HCT116 (cell line): ENCODE measurements at regions not wholly inside any gene's neighbourhood (a gene's known extent, or its start where the extent isn't known, plus 50 kb on each side); places are given as distances from the start of the nearest gene placed in this dataset.

Experiments used
- ATAC-seq: fragments of 200-7000 bp; cut with Tn5 transposase; 2 replicates; pipeline ENCODE4 v1.9.1; 2020; ENCODE audit warnings: mild to moderate bottlenecking, moderate library complexity
- BruUV-seq: library from RNA; stranded (reverse); fragments of 400-500 nt; replicated peaks from 2 replicates; lab custom pipeline; 2021; lab: Mats Ljungman, UMichigan
- CTCF ChIA-PET: fragments of 300-600 bp; sonication (Branson Sonifier 250); formaldehyde crosslinking; loops from one replicate; lab custom pipeline; 2021; ENCODE audit warnings: antibody characterized with exemption; lab: Charles Lee
- POLR2A ChIA-PET: fragments of 300-600, 350-600 bp; sonication (Branson Sonifier 250); formaldehyde crosslinking; loops from one replicate; lab custom pipeline; 2021; ENCODE audit warnings: antibody characterized with exemption; lab: Charles Lee
- RAD21 ChIA-PET, 2 experiments: fragments of 300-600 bp; sonication (Branson Sonifier 250); formaldehyde crosslinking; loops; one replicate each; lab custom pipeline; 2023; ENCODE audit warnings: low total read pairs in 2 of 2; ENCODE audit not compliant: uncharacterized antibody in 2 of 2, unreplicated experiment in 2 of 2, low non-redundant PET in 1 of 2; lab: Charles Lee
- DNase-seq: peaks from one replicate; pipeline ENCODE4 v3.0.0-alpha.2; 2010; ENCODE audit warnings: low read depth, low spot score
- H2AFZ ChIP-seq: fragments of 200-600 bp; shearing (Covaris generic), sonication (generic); 2 replicates; pipeline ENCODE4 v1.6.1; 2017; ENCODE audit warnings: low read depth, mixed run types, mixed read lengths, antibody characterized with exemption, low read length; ENCODE audit not compliant: poor library complexity, severe bottlenecking
- H3K27ac ChIP-seq: 2 replicates; pipeline ENCODE4 v1.5.1; 2012; ENCODE audit warnings: low read depth, low read length
- H3K27me3 ChIP-seq: fragments of 200-600 bp; sonication (generic); 2 replicates; pipeline ENCODE4 v1.6.1; 2016; ENCODE audit warnings: mixed run types, low read length, mixed read lengths; ENCODE audit not compliant: insufficient read depth
- H3K36me3 ChIP-seq, 2 experiments: fragments of 200-500 bp in 1 of 2; fragments of 200-600 bp in 1 of 2; sonication (Bioruptor generic) in 1 of 2; sonication (generic) in 1 of 2; 2 replicates each; pipeline versions ENCODE4 v1.5.1 to v1.6.1; 2014 to 2016; ENCODE audit warnings: low read length in 2 of 2, inconsistent platforms in 1 of 2, mixed read lengths in 1 of 2, mixed run types in 1 of 2; ENCODE audit not compliant: insufficient read depth in 2 of 2, control insufficient read depth in 1 of 2
- H3K4me1 ChIP-seq, 2 experiments: fragments of 200-600 bp in 1 of 2; sonication (generic) in 1 of 2; 2 replicates each; pipeline versions ENCODE4 v1.5.1 to v1.6.1; 2012 to 2017; ENCODE audit warnings: low read length in 2 of 2, inconsistent platforms in 1 of 2, mild to moderate bottlenecking in 1 of 2, mixed read lengths in 1 of 2, mixed run types in 1 of 2, moderate library complexity in 1 of 2; ENCODE audit not compliant: insufficient read depth in 2 of 2, control insufficient read depth in 1 of 2
- H3K4me2 ChIP-seq: fragments of 200-600 bp; sonication (generic); 2 replicates; pipeline ENCODE4 v1.6.1; 2017; ENCODE audit warnings: mixed run types, low read length, mixed read lengths
- H3K4me3 ChIP-seq, 2 experiments: fragments of 200-600 bp in 1 of 2; sonication (generic) in 1 of 2; replicated peaks in 1 of 2; 2 replicates each; pipeline ENCODE4 v1.5.1; 2011 to 2016; ENCODE audit warnings: low read length in 2 of 2, control low read depth in 1 of 2, low read depth in 1 of 2, mild to moderate bottlenecking in 1 of 2, mixed read lengths in 1 of 2, mixed run types in 1 of 2
- H3K79me2 ChIP-seq: fragments of 200-600 bp; sonication (generic); 2 replicates; pipeline ENCODE4 v1.6.1; 2017; ENCODE audit warnings: mild to moderate bottlenecking, mixed run types, low read length, moderate library complexity, mixed read lengths; ENCODE audit not compliant: insufficient read depth
- H3K9ac ChIP-seq: fragments of 200-600 bp; sonication (generic); 2 replicates; pipeline ENCODE4 v1.6.1; 2016; ENCODE audit warnings: low read length, mixed read lengths
- H3K9me2 ChIP-seq: fragments of 200-600 bp; sonication (generic), shearing (Covaris generic); 2 replicates; pipeline ENCODE4 v1.6.1; 2017; ENCODE audit warnings: mixed run types, mild to moderate bottlenecking, moderate library complexity; ENCODE audit not compliant: insufficient read depth
- H3K9me3 ChIP-seq, 2 experiments: fragments of 200-500 bp in 1 of 2; fragments of 200-600 bp in 1 of 2; sonication (Bioruptor generic) in 1 of 2; sonication (generic) in 1 of 2; 2 replicates each; pipeline ENCODE4 v1.6.1; 2014 to 2017; ENCODE audit warnings: low read length in 2 of 2, mixed read lengths in 2 of 2, inconsistent platforms in 1 of 2, low read depth in 1 of 2, mild to moderate bottlenecking in 1 of 2, mixed run types in 1 of 2, moderate library complexity in 1 of 2; ENCODE audit not compliant: control insufficient read depth in 1 of 2, insufficient read depth in 1 of 2
- H4K20me1 ChIP-seq: fragments of 200-600 bp; sonication (generic), shearing (Covaris generic); 2 replicates; pipeline ENCODE4 v1.6.1; 2017; ENCODE audit warnings: mixed run types, mild to moderate bottlenecking, moderate library complexity; ENCODE audit not compliant: insufficient read depth
- CBX3 ChIP-seq: IDR thresholded peaks from 2 replicates; pipeline ENCODE4 v1.6.1; 2012; ENCODE audit warnings: low read depth
- CEBPB ChIP-seq: IDR thresholded peaks from 2 replicates; pipeline ENCODE4 v1.6.1; 2012; ENCODE audit warnings: low read depth
- EGR1 ChIP-seq: IDR thresholded peaks from 2 replicates; pipeline ENCODE4 v1.6.1; 2012; ENCODE audit warnings: low read depth
- ELF1 ChIP-seq: IDR thresholded peaks from 2 replicates; pipeline ENCODE4 v1.6.1; 2012; ENCODE audit warnings: low read depth, borderline replicate concordance
- EZH2 ChIP-seq: fragments of 200-600 bp; sonication (generic); IDR thresholded peaks from 2 replicates; pipeline ENCODE4 v1.6.1; 2017; ENCODE audit warnings: antibody characterized with exemption, mixed run types
- JUND ChIP-seq: IDR thresholded peaks from 2 replicates; pipeline ENCODE4 v1.6.1; 2012
- POLR2AphosphoS5 ChIP-seq: IDR thresholded peaks from 2 replicates; pipeline ENCODE4 v1.6.1; 2011; ENCODE audit warnings: mild to moderate bottlenecking, low read depth, low read length, moderate library complexity
- RAD21 ChIP-seq: IDR thresholded peaks from 2 replicates; pipeline ENCODE4 v1.6.1; 2012; ENCODE audit warnings: low read depth, mild to moderate bottlenecking
- SIN3A ChIP-seq: IDR thresholded peaks from 2 replicates; pipeline ENCODE4 v1.6.1; 2012; ENCODE audit warnings: low read depth
- SP1 ChIP-seq: IDR thresholded peaks from 2 replicates; pipeline ENCODE4 v1.6.1; 2012; ENCODE audit warnings: low read depth
- SRF ChIP-seq: IDR thresholded peaks from 2 replicates; pipeline ENCODE4 v1.6.1; 2012; ENCODE audit warnings: low read depth
- TCF7L2 ChIP-seq: IDR thresholded peaks from 2 replicates; pipeline ENCODE4 v1.7.0; 2011; ENCODE audit warnings: borderline replicate concordance, inconsistent platforms; ENCODE audit not compliant: insufficient read depth, insufficient read length; ENCODE audit errors: extremely low read depth
- ZFX ChIP-seq: fragments of 450-650 bp; IDR thresholded peaks from 2 replicates; pipeline ENCODE4 v1.6.1; 2017
- ZNF274 ChIP-seq: fragments of 200-500 bp; sonication (Bioruptor generic); IDR thresholded peaks from 2 replicates; pipeline ENCODE4 v1.6.1; 2014; ENCODE audit warnings: mild to moderate bottlenecking, low read depth, low read length, inconsistent platforms
- intact Hi-C: fragments of 100-400 bp; cut with micrococcal nuclease; formaldehyde crosslinking; loops from 2 replicates; pipeline ENCODE4 v1.10.0; 2022
- TF ChIP-seq, protein P1 (sequence below), 3 experiments: fragments of 200-600 bp in 1 of 3; sonication (generic) in 1 of 3; IDR thresholded peaks in 2 of 3; conservative IDR thresholded peaks in 1 of 3; 2 replicates each; pipeline ENCODE4 v1.5.1; 2012 to 2017; ENCODE audit warnings: low read depth in 2 of 3, low read length in 2 of 3, antibody characterized with exemption in 1 of 3, borderline replicate concordance in 1 of 3, control low read depth in 1 of 3, mild to moderate bottlenecking in 1 of 3, mixed read lengths in 1 of 3, mixed run types in 1 of 3, moderate library complexity in 1 of 3; ENCODE audit not compliant: insufficient read depth in 1 of 3
- TF ChIP-seq, protein P2 (sequence below): IDR thresholded peaks from 2 replicates; pipeline ENCODE4 v1.6.1; 2012
- TF ChIP-seq, protein P3 (sequence below): IDR thresholded peaks from 2 replicates; pipeline ENCODE4 v1.6.1; 2012; ENCODE audit warnings: low read depth

DNA sequence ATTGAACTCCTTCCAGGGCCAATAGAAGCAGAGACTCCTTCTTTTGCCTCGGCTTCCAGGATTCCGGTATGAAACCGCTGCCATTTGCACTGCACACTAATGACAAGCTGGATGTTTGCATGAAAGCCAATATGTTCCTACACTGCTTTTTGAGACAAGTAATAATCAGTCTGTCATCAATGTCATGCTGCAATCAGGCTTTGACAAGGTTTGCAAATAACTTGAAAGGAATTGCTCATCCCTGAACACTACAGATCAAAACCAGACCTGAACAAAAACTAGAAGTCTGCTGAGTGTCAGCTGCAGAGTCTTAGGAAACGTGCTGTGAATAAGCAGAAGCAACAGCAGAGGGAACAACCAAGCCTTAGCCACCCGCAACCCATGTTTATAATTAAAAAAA lies 720.7 kb upstream of the CXADR start:
- Histone ChIP-seq H3K4me1 (no peaks in the 10 kb centered on the region), H3K9me2 (no peaks in the 10 kb centered on the region), H4K20me1 (no peaks in the 10 kb centered on the region), H3K27ac (no peak overlapping the region), H3K36me3 (no peaks in the 10 kb centered on the region), H3K9me3 (peaks cover 18 to 31% of the 10 kb centered on the region in 2 experiments; a peak in 3 of 4 replicates), H3K4me3 (no peak overlapping the region), H3K27me3 (no peaks in the 10 kb centered on the region), H3K4me2 (no peak overlapping the region), H2AFZ (no peak overlapping the region), H3K9ac (no peak overlapping the region), H3K79me2 (no peaks in the 10 kb centered on the region)
- CTCF ChIA-PET: no interaction called here
- no TSS peak for BruUV-seq
- DNase-seq: no peak
- ATAC-seq: no peak
- POLR2A ChIA-PET: no interaction called here
- RAD21 ChIA-PET: no interaction called here
- intact Hi-C loops: no loop called here
- TF ChIP-seq SP1 (no peak), CEBPB (no peak), CBX3 (no peak), ZFX (no peak), ELF1 (no peak)
- TF ChIP-seq, protein P1, sequence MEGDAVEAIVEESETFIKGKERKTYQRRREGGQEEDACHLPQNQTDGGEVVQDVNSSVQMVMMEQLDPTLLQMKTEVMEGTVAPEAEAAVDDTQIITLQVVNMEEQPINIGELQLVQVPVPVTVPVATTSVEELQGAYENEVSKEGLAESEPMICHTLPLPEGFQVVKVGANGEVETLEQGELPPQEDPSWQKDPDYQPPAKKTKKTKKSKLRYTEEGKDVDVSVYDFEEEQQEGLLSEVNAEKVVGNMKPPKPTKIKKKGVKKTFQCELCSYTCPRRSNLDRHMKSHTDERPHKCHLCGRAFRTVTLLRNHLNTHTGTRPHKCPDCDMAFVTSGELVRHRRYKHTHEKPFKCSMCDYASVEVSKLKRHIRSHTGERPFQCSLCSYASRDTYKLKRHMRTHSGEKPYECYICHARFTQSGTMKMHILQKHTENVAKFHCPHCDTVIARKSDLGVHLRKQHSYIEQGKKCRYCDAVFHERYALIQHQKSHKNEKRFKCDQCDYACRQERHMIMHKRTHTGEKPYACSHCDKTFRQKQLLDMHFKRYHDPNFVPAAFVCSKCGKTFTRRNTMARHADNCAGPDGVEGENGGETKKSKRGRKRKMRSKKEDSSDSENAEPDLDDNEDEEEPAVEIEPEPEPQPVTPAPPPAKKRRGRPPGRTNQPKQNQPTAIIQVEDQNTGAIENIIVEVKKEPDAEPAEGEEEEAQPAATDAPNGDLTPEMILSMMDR (IDR thresholded peaks at IDR 0.05 in 2 of 3, conservative IDR thresholded peaks at IDR 0.05 in 1 of 3; ENCODE audit: borderline replicate concordance in 1 of 3, insufficient read depth in 1 of 3, low read depth in 2 of 3, low read length in 2 of 3): no peak
- TF ChIP-seq, all 23 proteins: peak for 0

DNA sequence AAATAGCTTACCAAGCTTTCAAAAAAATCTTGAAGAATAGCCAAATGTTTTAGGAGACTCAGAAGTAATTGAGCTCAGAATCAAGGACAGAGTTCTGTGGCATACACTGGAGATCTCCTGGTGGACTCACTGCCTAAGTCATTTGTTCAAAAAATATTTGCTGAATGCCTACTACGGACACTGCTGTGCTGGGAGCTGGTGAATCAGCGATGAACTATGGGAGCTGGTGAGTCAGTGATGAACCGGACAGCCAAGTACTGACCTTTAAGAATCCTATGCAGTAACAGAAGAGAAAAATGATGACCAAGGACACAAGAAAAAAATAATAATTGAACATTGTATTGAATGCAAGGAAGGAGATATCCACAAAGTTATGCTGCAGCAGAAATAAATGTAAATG lies 717.9 kb upstream of the CXADR start:
- intact Hi-C loops: no loop called here
- Histone ChIP-seq H3K9me2 (no peaks in the 10 kb centered on the region), H3K9ac (no peak overlapping the region), H2AFZ (no peak overlapping the region), H3K4me2 (no peak overlapping the region), H3K9me3 (peaks cover 18 to 23% of the 10 kb centered on the region in 2 experiments; a peak in 3 of 4 replicates), H3K36me3 (no peaks in the 10 kb centered on the region), H3K79me2 (no peaks in the 10 kb centered on the region), H3K27me3 (no peaks in the 10 kb centered on the region), H4K20me1 (no peaks in the 10 kb centered on the region), H3K27ac (no peak overlapping the region), H3K4me3 (no peak overlapping the region), H3K4me1 (no peaks in the 10 kb centered on the region)
- CTCF ChIA-PET: no interaction called here
- DNase-seq (no peak), ATAC-seq (no peak)
- no TSS peak for BruUV-seq
- RAD21 ChIA-PET: no interaction called here
- POLR2A ChIA-PET: no interaction called here
- TF ChIP-seq ZNF274 (no peak), EZH2 (no peak), JUND (no peak), SIN3A (no peak), SRF (no peak), RAD21 (no peak), EGR1 (no peak), ZFX (no peak), POLR2AphosphoS5 (no peak), TCF7L2 (no peak), CEBPB (no peak), SP1 (no peak), ELF1 (no peak)
- TF ChIP-seq, protein P2, sequence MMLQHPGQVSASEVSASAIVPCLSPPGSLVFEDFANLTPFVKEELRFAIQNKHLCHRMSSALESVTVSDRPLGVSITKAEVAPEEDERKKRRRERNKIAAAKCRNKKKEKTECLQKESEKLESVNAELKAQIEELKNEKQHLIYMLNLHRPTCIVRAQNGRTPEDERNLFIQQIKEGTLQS: no peak
- TF ChIP-seq, protein P3, sequence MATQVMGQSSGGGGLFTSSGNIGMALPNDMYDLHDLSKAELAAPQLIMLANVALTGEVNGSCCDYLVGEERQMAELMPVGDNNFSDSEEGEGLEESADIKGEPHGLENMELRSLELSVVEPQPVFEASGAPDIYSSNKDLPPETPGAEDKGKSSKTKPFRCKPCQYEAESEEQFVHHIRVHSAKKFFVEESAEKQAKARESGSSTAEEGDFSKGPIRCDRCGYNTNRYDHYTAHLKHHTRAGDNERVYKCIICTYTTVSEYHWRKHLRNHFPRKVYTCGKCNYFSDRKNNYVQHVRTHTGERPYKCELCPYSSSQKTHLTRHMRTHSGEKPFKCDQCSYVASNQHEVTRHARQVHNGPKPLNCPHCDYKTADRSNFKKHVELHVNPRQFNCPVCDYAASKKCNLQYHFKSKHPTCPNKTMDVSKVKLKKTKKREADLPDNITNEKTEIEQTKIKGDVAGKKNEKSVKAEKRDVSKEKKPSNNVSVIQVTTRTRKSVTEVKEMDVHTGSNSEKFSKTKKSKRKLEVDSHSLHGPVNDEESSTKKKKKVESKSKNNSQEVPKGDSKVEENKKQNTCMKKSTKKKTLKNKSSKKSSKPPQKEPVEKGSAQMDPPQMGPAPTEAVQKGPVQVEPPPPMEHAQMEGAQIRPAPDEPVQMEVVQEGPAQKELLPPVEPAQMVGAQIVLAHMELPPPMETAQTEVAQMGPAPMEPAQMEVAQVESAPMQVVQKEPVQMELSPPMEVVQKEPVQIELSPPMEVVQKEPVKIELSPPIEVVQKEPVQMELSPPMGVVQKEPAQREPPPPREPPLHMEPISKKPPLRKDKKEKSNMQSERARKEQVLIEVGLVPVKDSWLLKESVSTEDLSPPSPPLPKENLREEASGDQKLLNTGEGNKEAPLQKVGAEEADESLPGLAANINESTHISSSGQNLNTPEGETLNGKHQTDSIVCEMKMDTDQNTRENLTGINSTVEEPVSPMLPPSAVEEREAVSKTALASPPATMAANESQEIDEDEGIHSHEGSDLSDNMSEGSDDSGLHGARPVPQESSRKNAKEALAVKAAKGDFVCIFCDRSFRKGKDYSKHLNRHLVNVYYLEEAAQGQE: no peak
